ENCODE measurements at regions not wholly inside any gene's neighbourhood (a gene's known extent, or its start where the extent isn't known, plus 50 kb on each side); places are given as distances from the start of the nearest gene placed in this dataset.

- intact Hi-C loops (cut with DNase I) = no loop called here
- H3K4me1 ChIP-seq = no peaks in the 10 kb centered on the region
- 91 to 94% methylated on average over 3 of the region's 3 CpGs for WGBS, 2 donors
- no peak for DNase-seq
- no peaks in the 10 kb centered on the region for H3K9me3 ChIP-seq
- no peak for TF ChIP-seq POLR2A (IDR thresholded peaks at IDR 0.05)
- no peak for TF ChIP-seq CTCF (IDR thresholded peaks at IDR 0.05)
- H3K27ac ChIP-seq = no peak overlapping the region
- no peak overlapping the region for H3K4me3 ChIP-seq (replicated peaks in 1 of 3)
- no peaks in the 10 kb centered on the region for H3K36me3 ChIP-seq
- no peaks in the 10 kb centered on the region for H3K27me3 ChIP-seq
These were observed 477.1 kb upstream of the KIF2A start for GRCh38 chr5:61828856-61829255.

GRCh38 chr5:61831736-61832135 lies 474.3 kb upstream of the KIF2A start:
- Histone ChIP-seq H3K4me1 (no peaks in the 10 kb centered on the region), H3K27me3 (no peaks in the 10 kb centered on the region), H3K9me3 (no peaks in the 10 kb centered on the region), H3K36me3 (no peaks in the 10 kb centered on the region), H3K27ac (no peak overlapping the region), H3K4me3 (replicated peaks in 1 of 3) (no peak overlapping the region)
- intact Hi-C loops (cut with DNase I) = no loop called here
- no peak for TF ChIP-seq CTCF (IDR thresholded peaks at IDR 0.05)
- TF ChIP-seq POLR2A (IDR thresholded peaks at IDR 0.05) = no peak
- DNase-seq = no peak
- 83 to 100% methylated on average over 4 of the region's 4 CpGs for WGBS, 2 donors

- H3K27ac ChIP-seq = no peak overlapping the region
- no peaks in the 10 kb centered on the region for H3K4me1 ChIP-seq
- no peak for DNase-seq
- intact Hi-C loops (cut with DNase I) = no loop called here
- no peak overlapping the region for H3K4me3 ChIP-seq (replicated peaks in 1 of 3)
- no peaks in the 10 kb centered on the region for H3K27me3 ChIP-seq
- no peaks in the 10 kb centered on the region for H3K9me3 ChIP-seq
- TF ChIP-seq POLR2A (IDR thresholded peaks at IDR 0.05) (no peak), CTCF (IDR thresholded peaks at IDR 0.05) (no peak)
- H3K36me3 ChIP-seq = no peaks in the 10 kb centered on the region
These were observed 468.2 kb upstream of the KIF2A start for GRCh38 chr5:61837788-61838187.

GRCh38 chr5:61840361-61840760 lies 465.6 kb upstream of the KIF2A start:
- intact Hi-C loops (cut with DNase I) = no loop called here
- Histone ChIP-seq H3K27me3 (no peaks in the 10 kb centered on the region), H3K9me3 (no peaks in the 10 kb centered on the region), H3K27ac (no peak overlapping the region), H3K4me1 (no peaks in the 10 kb centered on the region), H3K4me3 (replicated peaks in 1 of 3) (no peak overlapping the region), H3K36me3 (no peaks in the 10 kb centered on the region)
- no peak for TF ChIP-seq POLR2A (IDR thresholded peaks at IDR 0.05)
- TF ChIP-seq CTCF (IDR thresholded peaks at IDR 0.05) = no peak
- WGBS, 2 donors = 71 to 72% methylated on average over 3 of the region's 3 CpGs
- DNase-seq = no peak

- Histone ChIP-seq H3K27ac (no peak overlapping the region), H3K4me1 (no peaks in the 10 kb centered on the region), H3K9me3 (no peaks in the 10 kb centered on the region), H3K36me3 (no peaks in the 10 kb centered on the region), H3K4me3 (replicated peaks in 1 of 3) (no peak overlapping the region), H3K27me3 (no peaks in the 10 kb centered on the region)
- no peak for DNase-seq
- WGBS, 2 donors = 90 to 95% methylated on average over 1 of the region's 1 CpG
- intact Hi-C loops (cut with DNase I) = no loop called here
- TF ChIP-seq POLR2A (IDR thresholded peaks at IDR 0.05) (no peak), CTCF (IDR thresholded peaks at IDR 0.05) (no peak)
These were observed 463.2 kb upstream of the KIF2A start for GRCh38 chr5:61842840-61843239.
